Left renal pelvis (tissue), 4 donors: ENCODE measurements at regions not wholly inside any gene's neighbourhood (a gene's known extent, or its start where the extent isn't known, plus 50 kb on each side); places are given as distances from the start of the nearest gene placed in this dataset.
"Not testable (repeated sequence)": the region's sequence is repeated elsewhere in the genome, so short reads cannot be mapped to it uniquely, and the experiment has no call there.

ENCODE experiments used
- DNase-seq, 4 donors: peaks; one replicate each; pipeline ENCODE4 v3.0.0-alpha.2; 2013; ENCODE audit warnings: low read depth in 4 of 4, low spot score in 3 of 4

DNA sequence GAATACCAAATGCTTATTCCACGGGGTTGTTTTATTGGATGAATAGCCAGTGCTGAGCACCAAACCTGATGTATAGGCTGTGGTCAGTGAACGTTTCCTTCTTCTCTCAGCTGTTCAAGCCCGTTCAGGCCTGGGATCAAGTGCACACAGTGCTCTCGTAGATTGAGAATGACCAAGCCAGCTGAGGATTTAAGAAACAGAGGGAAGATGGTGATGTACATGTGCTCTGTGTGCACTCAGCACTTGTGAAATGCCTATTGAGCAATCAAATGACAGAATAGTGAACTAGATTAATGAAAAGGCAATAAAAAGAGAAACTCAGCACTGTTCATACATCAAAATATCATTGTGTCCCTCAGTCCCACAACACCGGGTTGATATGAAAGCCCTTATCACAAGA is 302.5 kb downstream of the BMPER start:
- DNase-seq: no peak

DNA sequence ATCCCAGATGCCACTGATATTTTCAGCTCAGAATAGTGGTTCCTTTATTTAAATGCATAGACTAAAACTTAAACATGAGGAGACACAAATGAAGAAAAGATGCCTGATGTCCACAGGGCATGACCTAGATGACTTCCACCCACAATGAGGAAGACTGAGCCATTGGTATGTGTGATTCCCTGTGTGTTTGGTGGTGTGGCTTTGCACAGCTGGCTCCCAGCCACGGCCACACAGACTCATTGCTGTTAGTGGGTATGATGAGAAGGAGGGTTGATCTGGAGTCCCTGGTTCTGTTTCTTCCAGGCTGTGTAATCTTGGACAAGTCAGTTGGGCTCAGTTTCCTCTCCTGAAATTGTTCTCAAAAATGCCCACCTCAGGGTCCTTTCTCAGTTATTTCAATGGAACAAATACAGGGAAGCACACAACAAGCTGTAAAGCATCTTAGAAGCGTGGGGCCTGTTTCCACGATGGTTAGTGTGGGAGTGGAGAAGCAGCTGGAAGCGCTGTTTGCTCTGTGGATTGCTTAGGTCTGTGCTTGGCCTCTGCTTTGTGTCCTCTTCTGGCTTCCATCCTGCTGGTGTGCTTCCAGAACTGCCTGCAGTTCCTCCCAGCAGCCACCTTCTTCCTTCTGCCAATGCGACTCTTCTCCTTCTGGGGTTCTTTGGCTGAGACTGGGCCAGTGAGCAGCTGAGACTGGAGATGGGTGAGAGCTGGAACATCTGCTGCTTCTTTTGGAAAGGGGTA is 303.7 kb downstream of the BMPER start:
- DNase-seq: no peak

GRCh38 chr7:34211018-34211417 is 305.7 kb downstream of the BMPER start:
- DNase-seq: no peak

DNA sequence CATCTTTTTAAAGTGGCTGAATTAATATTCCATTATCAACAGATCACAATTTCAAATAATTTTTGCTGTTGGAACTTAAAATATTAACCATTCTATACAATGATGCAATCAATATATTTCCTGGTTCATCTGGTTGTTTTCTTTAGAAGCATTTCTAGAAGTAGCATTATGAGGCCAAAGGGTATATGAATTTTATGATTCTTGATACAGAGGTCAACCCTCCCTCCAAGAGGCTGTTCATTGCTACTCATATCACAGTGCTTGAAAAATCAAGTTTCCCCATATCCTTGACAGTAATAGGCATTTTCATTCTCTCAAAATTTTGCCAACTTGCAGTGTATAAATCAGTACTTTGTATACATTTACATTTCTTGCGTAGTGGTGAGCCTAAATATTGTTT is 312.6 kb downstream of the BMPER start:
- no peak for DNase-seq

DNA sequence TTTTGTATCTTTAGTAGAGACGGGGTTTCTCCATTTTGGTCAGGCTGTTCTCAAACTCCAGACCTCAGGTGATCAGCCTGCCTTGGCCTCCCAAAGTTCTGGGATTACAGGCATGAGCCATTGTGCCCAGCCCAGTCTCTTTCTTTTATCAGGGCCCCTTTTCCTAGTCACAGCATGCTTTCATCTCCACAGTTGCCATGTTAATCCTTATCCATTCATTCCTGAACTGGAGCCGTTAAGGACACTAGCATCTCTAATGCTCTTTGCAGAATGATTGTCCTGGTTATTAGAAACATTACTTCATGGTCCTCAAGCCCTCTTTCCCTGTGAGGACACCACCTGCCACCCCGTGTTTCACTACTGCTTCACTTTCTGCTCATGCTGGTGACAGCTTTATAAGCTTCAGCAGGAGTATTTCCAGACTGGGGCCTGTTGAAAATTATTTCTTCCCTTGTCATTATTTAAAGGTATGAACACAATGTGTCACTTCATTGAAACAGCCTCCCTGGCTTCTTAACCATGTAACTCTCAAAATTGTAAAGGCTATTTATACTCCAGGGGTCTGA is 313.9 kb downstream of the BMPER start:
- DNase-seq: no peak

DNA sequence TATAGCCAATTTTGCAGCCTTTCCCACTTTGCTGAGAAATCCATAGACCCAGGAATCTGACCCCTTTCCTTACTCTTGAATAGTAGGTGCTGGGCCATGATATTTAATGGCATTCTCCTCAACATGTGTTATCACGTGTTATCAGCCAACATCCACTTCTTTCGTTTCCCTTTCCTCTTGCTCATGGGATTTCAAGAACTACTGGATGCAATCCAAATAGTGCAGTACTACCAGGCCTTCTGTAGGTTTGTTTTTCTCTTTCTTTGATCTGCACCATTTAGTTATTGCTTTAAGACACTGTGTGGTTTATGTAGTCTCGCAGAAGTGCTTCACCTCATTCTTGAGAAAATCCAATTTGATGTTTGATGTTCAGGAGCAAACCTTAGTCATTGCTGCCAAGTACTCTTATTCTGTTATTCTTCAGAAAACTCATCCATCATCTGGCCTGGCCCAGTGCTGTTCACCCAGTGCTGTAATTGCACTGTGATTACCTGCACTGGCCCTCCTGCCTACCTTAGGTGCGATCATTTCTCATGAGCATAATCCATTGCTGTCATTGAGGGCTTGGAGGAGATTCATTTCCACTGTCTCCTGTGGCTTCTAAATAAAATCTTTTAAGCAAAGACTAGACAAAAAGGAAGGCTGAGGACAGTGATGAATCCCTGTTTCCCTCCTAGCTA is 315.3 kb downstream of the BMPER start:
- no peak for DNase-seq

- no peak for DNase-seq
These were observed 317.0 kb downstream of the BMPER start for GRCh38 chr7:34222316-34222715.

DNA sequence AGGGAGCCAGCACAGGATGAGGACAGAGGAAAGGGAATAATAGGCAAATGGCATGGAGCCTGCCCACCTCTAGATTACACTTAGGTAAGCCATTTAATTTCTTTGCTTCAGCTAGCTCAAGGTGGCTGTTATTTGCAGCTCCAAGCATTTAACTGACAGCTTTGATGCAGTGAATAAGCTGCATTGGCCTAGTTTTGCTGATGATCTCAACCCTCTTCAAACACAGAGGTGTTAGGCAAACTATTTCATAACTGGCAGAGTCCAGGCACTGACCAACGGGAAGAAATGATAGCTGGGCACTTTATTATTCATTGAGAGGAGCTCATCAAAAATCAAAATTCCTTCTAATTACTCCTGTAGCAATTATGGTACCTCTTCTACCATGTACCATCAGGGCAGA is 317.4 kb downstream of the BMPER start:
- DNase-seq: no peak

DNA sequence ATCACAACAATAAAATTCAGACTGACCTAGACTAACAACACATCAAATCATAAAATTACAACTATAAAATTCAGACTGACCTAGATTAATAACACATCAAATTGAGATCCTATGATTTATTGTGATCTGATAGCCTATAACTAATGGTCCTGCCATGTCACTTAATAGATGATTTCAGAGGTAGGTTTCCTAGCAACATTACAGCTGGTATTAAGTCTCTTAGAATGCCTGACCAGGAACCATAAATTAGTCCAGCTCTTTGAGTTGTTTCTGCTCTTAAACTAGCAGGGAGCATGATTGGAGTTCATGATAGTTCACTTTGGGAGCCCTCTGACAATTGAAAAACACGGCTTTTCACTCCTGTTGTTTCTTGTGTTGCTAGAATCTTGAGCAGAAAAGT is 318.9 kb downstream of the BMPER start:
- DNase-seq: no peak

DNA sequence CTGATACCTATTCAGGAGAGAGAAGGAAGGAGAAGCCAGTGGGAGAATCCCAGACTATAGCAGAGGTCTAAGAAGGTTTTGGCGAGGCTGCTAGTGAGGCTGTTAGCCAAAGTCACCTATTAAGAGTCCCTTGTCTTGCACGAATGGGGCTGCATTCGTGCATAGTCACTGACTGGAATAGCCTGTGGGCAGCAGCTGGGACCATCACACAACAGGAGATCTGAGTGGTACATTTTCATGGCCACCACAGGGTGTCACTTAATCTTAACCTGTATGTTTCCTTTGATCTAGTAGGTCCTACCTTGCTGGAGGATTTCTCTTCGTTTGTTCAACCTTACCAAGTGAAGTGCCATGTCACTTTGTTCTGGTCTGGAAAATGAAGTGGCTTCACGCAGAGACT is 319.9 kb downstream of the BMPER start:
- DNase-seq: no peak

- DNase-seq: no peak
These were observed 322.2 kb downstream of the BMPER start for GRCh38 chr7:34227525-34227924.

GRCh38 chr7:34235101-34235500 is 329.8 kb downstream of the BMPER start:
- not testable (repeated sequence) for DNase-seq

DNA sequence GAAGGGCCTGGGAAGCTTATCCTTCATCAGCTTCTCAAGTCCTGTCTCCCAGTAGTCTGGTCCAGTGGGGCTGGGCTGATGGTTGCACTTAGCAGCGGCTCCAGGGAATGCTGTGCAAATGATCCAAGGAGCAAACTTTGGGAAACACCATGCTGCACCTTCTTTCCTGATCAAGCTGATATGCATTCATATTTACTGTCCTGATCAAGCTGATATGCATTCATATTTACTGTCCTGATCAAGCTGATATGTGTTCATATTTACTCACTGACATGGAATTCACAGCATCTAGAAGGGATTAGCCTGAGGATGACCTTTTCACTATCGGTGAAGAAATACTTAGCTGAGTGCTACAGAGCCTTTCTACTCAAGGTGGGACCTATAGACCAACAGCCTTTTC is 330.7 kb downstream of the BMPER start:
- no peak for DNase-seq

- DNase-seq: no peak
These were observed 331.6 kb downstream of the BMPER start for GRCh38 chr7:34236839-34237492.

DNA sequence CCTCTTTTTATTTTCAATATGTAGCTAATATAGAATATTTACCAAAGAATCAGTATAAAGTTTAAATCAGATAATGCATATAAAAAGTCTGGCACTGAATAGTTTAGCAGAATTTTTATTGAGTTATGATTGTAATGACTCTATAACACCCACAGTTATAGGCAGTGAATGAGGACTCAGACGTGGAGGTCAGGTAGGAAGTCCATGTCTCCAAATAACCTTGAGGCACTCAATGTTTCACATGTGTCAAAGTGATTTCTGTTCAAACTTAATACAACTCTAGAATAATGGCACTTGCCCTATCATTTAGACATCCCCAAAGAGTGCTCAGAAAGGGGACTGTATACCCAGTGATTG is 332.1 kb downstream of the BMPER start:
- no peak for DNase-seq

DNA sequence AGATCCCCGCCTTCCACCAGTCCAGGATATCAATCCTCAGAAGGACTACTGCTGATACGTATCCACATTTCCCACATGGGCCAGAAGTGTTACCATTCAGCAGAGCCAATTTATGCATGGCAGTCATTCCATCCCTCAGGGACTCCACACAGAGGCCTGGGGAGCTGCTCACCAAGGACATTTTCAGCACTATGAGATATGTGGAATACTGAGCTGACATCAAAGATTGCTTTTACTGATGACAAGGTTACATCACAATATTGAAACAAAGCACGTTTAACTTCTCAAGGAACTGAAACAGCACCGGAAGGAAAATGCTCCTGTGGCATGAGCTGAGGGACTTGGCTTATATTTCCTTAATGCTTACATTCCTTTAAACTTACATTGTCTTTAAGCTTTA is 335.1 kb downstream of the BMPER start:
- no peak for DNase-seq

DNA sequence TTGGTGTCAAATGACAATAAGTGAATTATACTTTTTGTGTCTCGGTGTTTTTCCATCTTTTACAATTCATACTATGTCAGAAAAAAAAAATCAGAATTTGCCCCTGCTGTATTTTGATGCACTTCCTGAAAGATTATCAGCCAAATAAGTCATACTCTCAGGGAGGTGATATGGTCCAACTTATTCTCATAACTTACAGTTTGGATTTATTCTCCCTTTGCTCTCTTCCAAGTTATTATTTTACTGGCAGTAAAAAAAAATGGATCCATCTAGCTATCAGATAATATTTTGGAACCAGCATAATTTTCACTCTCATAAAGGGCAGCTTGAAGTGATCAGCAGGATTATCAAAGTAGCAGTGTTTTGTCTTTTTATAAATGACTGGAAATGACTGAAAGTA is 337.1 kb downstream of the BMPER start:
- DNase-seq: no peak

DNA sequence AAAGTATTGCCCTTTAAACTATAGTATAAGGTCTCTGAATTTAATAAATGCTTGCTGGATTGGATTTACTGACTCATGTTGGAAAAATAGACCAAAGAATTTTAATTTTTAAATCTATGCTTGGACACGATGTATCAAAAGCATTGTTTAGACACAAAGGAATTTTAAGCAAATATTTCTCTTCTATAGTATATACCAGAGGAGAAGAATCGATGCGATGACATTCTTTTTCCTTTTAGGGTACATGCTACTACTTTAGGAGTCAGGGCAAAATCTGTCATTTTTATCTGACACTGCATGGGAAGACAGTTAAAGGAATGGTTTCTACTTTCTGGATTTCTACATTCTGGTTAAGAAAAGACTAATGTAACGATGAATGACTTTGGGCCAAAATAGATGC is 339.9 kb downstream of the BMPER start:
- no peak for DNase-seq

DNA sequence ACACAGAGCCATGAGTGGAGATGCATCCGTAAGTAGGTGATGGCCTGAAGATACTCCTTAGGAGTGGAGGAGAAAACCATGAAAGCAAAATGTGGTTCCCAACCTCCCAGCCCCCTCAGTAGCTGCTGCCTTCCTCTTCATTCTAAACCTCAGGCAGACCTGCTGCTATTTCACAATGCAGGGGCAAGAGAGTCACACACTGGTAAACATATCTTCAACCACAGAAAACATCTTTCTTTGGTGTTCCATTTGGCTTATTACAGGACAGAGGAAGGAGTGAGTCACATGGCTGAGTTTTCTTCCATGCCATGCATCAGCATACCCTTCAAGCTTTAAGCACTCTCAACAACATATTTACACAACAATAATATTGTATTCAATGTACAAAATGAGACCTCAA is 342.1 kb downstream of the BMPER start:
- no peak for DNase-seq

- no peak for DNase-seq
These were observed 343.9 kb downstream of the BMPER start for GRCh38 chr7:34249192-34249591.

DNA sequence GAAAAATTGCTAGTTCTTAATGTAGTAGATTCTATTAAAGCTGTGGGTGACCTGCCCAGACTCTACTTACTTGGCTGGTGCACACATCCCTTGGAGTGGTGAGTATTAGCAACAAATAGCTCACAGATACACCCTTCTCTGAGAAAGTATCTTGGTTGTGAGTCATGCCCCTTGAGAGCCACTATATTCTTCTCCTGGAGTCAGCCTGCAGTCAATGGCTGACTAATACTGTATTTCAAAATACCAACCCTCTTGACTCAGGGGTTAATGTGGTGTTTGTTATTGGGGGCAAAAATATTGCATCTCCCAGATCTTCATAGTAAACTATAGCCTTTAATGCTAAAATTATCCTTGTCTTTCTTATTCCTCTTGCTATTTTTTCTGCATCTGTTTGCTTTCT is 354.9 kb downstream of the BMPER start:
- DNase-seq: no peak

- no peak for DNase-seq
These were observed 357.8 kb downstream of the BMPER start for GRCh38 chr7:34263168-34263567.
